ENCODE measurements at regions not wholly inside any gene's neighbourhood (a gene's known extent, or its start where the extent isn't known, plus 50 kb on each side); places are given as distances from the start of the nearest gene placed in this dataset.

DNA sequence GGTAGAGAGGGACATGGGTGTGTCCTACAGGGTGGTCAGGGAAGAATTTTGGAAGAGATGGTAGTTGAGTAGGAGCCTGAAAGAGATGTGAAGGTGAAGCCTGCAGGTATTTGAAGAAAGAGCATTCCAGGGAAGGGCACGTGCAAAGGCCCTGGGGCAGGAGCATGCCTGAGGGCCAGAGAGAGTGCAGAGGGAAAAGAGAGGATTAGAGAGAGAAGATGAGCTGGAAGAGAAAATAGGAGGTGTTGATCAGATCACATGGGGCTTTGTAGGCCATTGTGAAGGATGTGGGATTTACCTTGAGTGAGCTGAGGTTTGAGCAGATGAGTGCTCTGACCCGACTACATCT lies 455.0 kb downstream of the HAPSTR1 start:
- H2AFZ ChIP-seq (ENCODE audit: low read length) = no peak overlapping the region
- H3K9me3 ChIP-seq (ENCODE audit: low read length) = no peaks in the 10 kb centered on the region
- no peaks in the 10 kb centered on the region for H4K20me1 ChIP-seq (ENCODE audit: insufficient read depth, low read depth, low read length)
- H3K4me1 ChIP-seq (ENCODE audit: low read length) = no peaks in the 10 kb centered on the region
- H3K79me2 ChIP-seq (ENCODE audit: low read length) = no peaks in the 10 kb centered on the region
- H3K9ac ChIP-seq (ENCODE audit: low read length) = no peak overlapping the region
- H3K4me2 ChIP-seq (ENCODE audit: low read depth, low read length, poor library complexity, severe bottlenecking) = no peak overlapping the region
- no peaks in the 10 kb centered on the region; the same call in 1 of the 2 replicates for H3K27me3 ChIP-seq (ENCODE audit: low read length)
- H3K9me2 ChIP-seq (replicated peaks; ENCODE audit: insufficient read depth, low read length) = no peaks in the 10 kb centered on the region
- no peak overlapping the region for H3K27ac ChIP-seq (ENCODE audit: low read length)
- DNase-seq = no peak
- H3K4me3 ChIP-seq (ENCODE audit: low read length) = no peak overlapping the region
- no peaks in the 10 kb centered on the region for H3K36me3 ChIP-seq (ENCODE audit: insufficient read depth, low read length)

DNA sequence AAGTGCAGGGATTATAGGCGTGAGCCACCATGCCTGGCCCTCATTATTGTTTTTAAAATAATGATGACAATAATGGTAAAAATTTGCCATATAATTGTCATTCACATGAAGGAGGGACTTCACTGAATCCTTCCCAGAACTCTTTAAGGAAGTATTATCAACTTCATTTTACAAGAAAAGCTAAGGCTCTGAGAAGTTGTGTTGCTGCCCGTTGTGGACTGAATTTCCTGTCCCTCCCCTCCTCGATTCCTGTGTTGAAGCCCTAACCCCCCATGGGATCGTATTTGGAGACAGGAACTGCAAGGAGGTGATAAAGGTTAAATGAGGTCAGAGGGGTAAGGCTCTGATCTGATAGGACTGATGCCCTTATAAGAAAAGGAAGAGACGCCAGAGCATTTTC lies 458.0 kb downstream of the HAPSTR1 start:
- H3K27me3 ChIP-seq (ENCODE audit: low read length) = no peaks in the 10 kb centered on the region; the same call in 1 of the 2 replicates
- no peaks in the 10 kb centered on the region for H3K9me3 ChIP-seq (ENCODE audit: low read length)
- H3K4me1 ChIP-seq (ENCODE audit: low read length) = no peaks in the 10 kb centered on the region
- DNase-seq = no peak
- H2AFZ ChIP-seq (ENCODE audit: low read length) = no peak overlapping the region
- no peaks in the 10 kb centered on the region for H3K9me2 ChIP-seq (replicated peaks; ENCODE audit: insufficient read depth, low read length)
- H3K4me2 ChIP-seq (ENCODE audit: low read depth, low read length, poor library complexity, severe bottlenecking) = no peak overlapping the region
- no peak overlapping the region for H3K4me3 ChIP-seq (ENCODE audit: low read length)
- H3K27ac ChIP-seq (ENCODE audit: low read length) = no peak overlapping the region
- H4K20me1 ChIP-seq (ENCODE audit: insufficient read depth, low read depth, low read length) = no peaks in the 10 kb centered on the region
- H3K36me3 ChIP-seq (ENCODE audit: insufficient read depth, low read length) = no peaks in the 10 kb centered on the region
- no peaks in the 10 kb centered on the region for H3K79me2 ChIP-seq (ENCODE audit: low read length)
- no peak overlapping the region for H3K9ac ChIP-seq (ENCODE audit: low read length)

DNA sequence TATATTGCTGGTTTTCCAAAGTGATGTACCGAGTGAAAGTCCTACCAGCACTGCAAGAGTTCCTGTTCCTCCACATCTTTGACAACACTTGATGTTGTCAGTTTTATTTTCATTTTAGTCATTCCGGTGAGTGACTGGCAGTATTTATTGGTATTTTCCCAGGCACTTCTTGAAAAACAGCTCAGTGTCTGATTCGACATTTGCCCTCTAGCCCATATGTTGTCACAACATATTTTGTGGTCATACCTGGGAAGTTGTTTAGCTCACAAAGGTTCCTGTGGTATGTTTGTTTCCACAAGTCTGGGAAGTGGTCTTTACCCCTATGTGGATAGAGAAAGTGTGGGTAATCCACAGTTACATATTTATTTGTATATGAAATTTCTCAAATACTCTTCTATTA lies 463.6 kb downstream of the HAPSTR1 start:
- no peaks in the 10 kb centered on the region for H3K9me2 ChIP-seq (replicated peaks; ENCODE audit: insufficient read depth, low read length)
- H3K27me3 ChIP-seq (ENCODE audit: low read length) = no peaks in the 10 kb centered on the region; the same call in 1 of the 2 replicates
- DNase-seq = no peak
- H4K20me1 ChIP-seq (ENCODE audit: insufficient read depth, low read depth, low read length) = no peaks in the 10 kb centered on the region
- H3K9ac ChIP-seq (ENCODE audit: low read length) = no peak overlapping the region
- no peak overlapping the region for H3K27ac ChIP-seq (ENCODE audit: low read length)
- no peaks in the 10 kb centered on the region for H3K9me3 ChIP-seq (ENCODE audit: low read length)
- no peak overlapping the region for H3K4me3 ChIP-seq (ENCODE audit: low read length)
- no peak overlapping the region for H2AFZ ChIP-seq (ENCODE audit: low read length)
- no peak overlapping the region for H3K4me2 ChIP-seq (ENCODE audit: low read depth, low read length, poor library complexity, severe bottlenecking)
- no peaks in the 10 kb centered on the region for H3K79me2 ChIP-seq (ENCODE audit: low read length)
- no peaks in the 10 kb centered on the region for H3K36me3 ChIP-seq (ENCODE audit: insufficient read depth, low read length)
- H3K4me1 ChIP-seq (ENCODE audit: low read length) = no peaks in the 10 kb centered on the region

DNA sequence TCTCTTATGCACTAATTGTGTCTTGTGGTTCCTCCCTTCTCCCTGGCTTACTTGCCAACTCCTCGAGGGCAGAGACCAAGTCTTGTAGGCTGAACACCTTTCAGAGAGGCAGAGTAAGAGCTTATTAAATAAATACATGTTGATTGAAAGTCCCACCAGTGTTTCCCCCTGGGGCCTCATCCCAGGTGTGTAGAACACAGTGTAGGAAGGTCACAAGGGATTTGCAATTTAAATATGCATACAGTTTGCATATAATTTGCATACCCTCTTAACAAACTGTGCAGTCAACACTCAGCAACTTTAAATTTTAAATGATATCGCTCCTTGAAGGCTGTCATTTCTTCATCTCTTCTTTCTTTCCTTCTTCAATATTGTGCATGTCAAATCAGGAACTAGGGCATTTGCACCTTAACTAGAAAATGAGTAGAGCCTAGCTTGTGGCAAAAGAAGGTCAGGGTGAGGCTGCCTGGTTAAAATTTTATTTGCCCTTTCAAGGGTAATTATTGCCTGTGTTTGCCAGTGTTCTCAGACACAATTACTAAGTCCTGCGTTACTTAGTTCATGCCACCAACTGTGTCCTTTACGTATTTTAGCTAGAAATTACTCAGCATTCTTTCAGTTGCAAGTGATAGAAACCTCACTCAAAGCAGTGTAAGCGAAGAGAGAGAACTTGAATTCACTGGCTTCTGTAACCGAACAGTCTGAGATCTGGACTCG lies 465.7 kb downstream of the HAPSTR1 start:
- no peaks in the 10 kb centered on the region for H3K9me3 ChIP-seq (ENCODE audit: low read length)
- no peak overlapping the region for H3K4me2 ChIP-seq (ENCODE audit: low read depth, low read length, poor library complexity, severe bottlenecking)
- no peak overlapping the region for H2AFZ ChIP-seq (ENCODE audit: low read length)
- H4K20me1 ChIP-seq (ENCODE audit: insufficient read depth, low read depth, low read length) = no peaks in the 10 kb centered on the region
- H3K9me2 ChIP-seq (replicated peaks; ENCODE audit: insufficient read depth, low read length) = no peaks in the 10 kb centered on the region
- no peak overlapping the region for H3K9ac ChIP-seq (ENCODE audit: low read length)
- no peaks in the 10 kb centered on the region for H3K79me2 ChIP-seq (ENCODE audit: low read length)
- H3K4me1 ChIP-seq (ENCODE audit: low read length) = no peaks in the 10 kb centered on the region
- no peak for DNase-seq
- no peaks in the 10 kb centered on the region for H3K36me3 ChIP-seq (ENCODE audit: insufficient read depth, low read length)
- no peak overlapping the region for H3K4me3 ChIP-seq (ENCODE audit: low read length)
- H3K27me3 ChIP-seq (ENCODE audit: low read length) = no peaks in the 10 kb centered on the region
- no peak overlapping the region for H3K27ac ChIP-seq (ENCODE audit: low read length)

DNA sequence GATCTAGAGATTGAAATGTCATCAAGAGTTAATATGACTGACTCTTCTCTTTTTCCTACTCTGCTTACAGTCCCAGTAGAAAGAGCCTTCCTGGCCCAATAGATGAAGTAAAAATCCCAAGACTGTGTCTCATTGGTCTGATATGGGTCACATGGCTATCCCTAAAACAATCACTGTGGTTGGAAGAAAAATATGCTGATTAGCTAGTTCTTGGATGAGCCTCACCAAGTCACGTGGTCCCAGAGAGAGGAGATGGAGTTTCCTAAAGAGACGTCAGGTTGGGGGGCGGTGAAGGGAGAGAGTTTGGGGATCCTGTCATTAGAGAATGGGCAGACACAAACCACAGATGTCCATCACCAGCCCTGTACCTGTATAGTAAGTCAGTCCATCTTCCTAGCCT lies 466.3 kb downstream of the HAPSTR1 start:
- Histone ChIP-seq H3K27me3 (ENCODE audit: low read length) (no peaks in the 10 kb centered on the region), H3K36me3 (ENCODE audit: insufficient read depth, low read length) (no peaks in the 10 kb centered on the region), H3K9me2 (replicated peaks; ENCODE audit: insufficient read depth, low read length) (no peaks in the 10 kb centered on the region), H3K4me3 (ENCODE audit: low read length) (no peak overlapping the region), H4K20me1 (ENCODE audit: insufficient read depth, low read depth, low read length) (no peaks in the 10 kb centered on the region), H3K4me1 (ENCODE audit: low read length) (no peaks in the 10 kb centered on the region), H3K9me3 (ENCODE audit: low read length) (no peaks in the 10 kb centered on the region), H3K9ac (ENCODE audit: low read length) (no peak overlapping the region), H3K27ac (ENCODE audit: low read length) (no peak overlapping the region), H2AFZ (ENCODE audit: low read length) (no peak overlapping the region), H3K4me2 (ENCODE audit: low read depth, low read length, poor library complexity, severe bottlenecking) (no peak overlapping the region), H3K79me2 (ENCODE audit: low read length) (no peaks in the 10 kb centered on the region)
- DNase-seq = no peak

DNA sequence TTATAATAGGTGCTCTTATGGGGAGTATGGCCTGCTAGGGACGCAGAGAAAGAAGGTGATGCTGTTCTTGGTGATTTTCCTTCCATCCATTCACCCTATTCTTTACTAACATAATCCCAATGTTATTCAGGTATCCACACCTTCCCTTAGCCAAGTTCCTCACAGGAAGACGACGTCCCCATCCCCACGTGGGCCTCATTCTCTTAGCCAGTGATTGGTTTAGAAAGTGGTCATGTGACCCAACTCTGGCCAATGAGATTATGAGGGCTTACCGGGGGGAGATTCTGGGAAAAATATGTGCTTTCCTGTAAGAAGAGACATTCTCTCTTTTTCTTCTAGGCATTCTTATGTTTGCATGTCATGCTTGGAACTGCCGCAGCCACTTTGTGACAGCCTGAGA lies 474.7 kb downstream of the HAPSTR1 start:
- Histone ChIP-seq H3K79me2 (ENCODE audit: low read length) (no peaks in the 10 kb centered on the region), H3K27ac (ENCODE audit: low read length) (no peak overlapping the region), H3K9ac (ENCODE audit: low read length) (no peak overlapping the region), H3K36me3 (ENCODE audit: insufficient read depth, low read length) (no peaks in the 10 kb centered on the region), H3K9me3 (ENCODE audit: low read length) (no peaks in the 10 kb centered on the region), H3K27me3 (ENCODE audit: low read length) (no peaks in the 10 kb centered on the region), H3K4me1 (ENCODE audit: low read length) (no peaks in the 10 kb centered on the region), H3K4me2 (ENCODE audit: low read depth, low read length, poor library complexity, severe bottlenecking) (no peak overlapping the region), H3K4me3 (ENCODE audit: low read length) (no peak overlapping the region), H3K9me2 (replicated peaks; ENCODE audit: insufficient read depth, low read length) (no peaks in the 10 kb centered on the region; the same call in 1 of the 2 replicates), H4K20me1 (ENCODE audit: insufficient read depth, low read depth, low read length) (no peaks in the 10 kb centered on the region), H2AFZ (ENCODE audit: low read length) (no peak overlapping the region)
- DNase-seq = no peak

DNA sequence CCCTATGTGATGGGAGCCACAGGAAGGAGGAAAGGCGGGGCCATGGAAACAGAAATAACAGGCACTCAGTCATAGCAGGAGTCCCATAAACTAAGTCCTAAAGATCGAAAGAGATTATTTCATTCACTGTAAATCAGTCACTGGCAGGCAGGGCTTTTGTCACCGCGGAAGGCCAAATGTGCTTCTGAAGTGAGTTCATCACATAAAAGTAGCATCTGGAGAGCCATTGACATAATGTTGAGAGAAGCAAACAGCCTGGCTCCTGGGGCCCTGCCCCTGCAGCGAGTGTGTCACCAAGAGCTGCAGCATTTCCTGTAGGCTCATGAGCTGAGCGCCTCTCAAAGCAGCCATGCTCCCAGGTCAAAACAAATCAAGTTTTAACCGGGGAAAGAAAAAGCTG lies 476.2 kb downstream of the HAPSTR1 start:
- Histone ChIP-seq H3K27ac (ENCODE audit: low read length) (no peak overlapping the region), H3K9ac (ENCODE audit: low read length) (no peak overlapping the region), H2AFZ (ENCODE audit: low read length) (no peak overlapping the region), H3K36me3 (ENCODE audit: insufficient read depth, low read length) (no peaks in the 10 kb centered on the region), H4K20me1 (ENCODE audit: insufficient read depth, low read depth, low read length) (no peaks in the 10 kb centered on the region), H3K9me2 (replicated peaks; ENCODE audit: insufficient read depth, low read length) (no peaks in the 10 kb centered on the region; the same call in 1 of the 2 replicates), H3K4me1 (ENCODE audit: low read length) (no peaks in the 10 kb centered on the region), H3K4me2 (ENCODE audit: low read depth, low read length, poor library complexity, severe bottlenecking) (no peak overlapping the region), H3K4me3 (ENCODE audit: low read length) (no peak overlapping the region), H3K79me2 (ENCODE audit: low read length) (no peaks in the 10 kb centered on the region), H3K9me3 (ENCODE audit: low read length) (no peaks in the 10 kb centered on the region), H3K27me3 (ENCODE audit: low read length) (no peaks in the 10 kb centered on the region)
- DNase-seq = no peak

DNA sequence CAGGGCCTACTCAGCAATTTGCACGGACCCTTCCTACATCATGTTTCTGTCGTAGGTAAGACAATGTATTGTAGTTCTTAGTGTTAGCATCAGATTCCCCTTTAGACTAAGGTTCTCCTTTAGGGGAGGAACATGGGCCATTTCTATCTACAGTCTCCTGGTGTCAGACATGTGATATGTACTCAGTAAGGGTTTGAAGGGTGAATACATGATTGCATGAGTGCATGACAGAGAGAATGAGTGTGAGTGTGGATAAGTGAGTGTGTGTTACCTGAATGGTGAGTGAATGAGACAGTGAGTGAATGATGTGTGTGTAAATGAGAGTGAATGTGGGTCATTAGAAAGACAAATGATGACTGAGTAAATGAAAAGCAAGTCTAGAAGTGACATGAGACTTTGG lies 476.8 kb downstream of the HAPSTR1 start:
- Histone ChIP-seq H3K4me2 (ENCODE audit: low read depth, low read length, poor library complexity, severe bottlenecking) (no peak overlapping the region), H3K36me3 (ENCODE audit: insufficient read depth, low read length) (no peaks in the 10 kb centered on the region), H2AFZ (ENCODE audit: low read length) (no peak overlapping the region), H3K9ac (ENCODE audit: low read length) (no peak overlapping the region), H3K79me2 (ENCODE audit: low read length) (no peaks in the 10 kb centered on the region), H3K4me3 (ENCODE audit: low read length) (no peak overlapping the region), H3K9me2 (replicated peaks; ENCODE audit: insufficient read depth, low read length) (no peaks in the 10 kb centered on the region; the same call in 1 of the 2 replicates), H3K9me3 (ENCODE audit: low read length) (no peaks in the 10 kb centered on the region), H4K20me1 (ENCODE audit: insufficient read depth, low read depth, low read length) (no peaks in the 10 kb centered on the region), H3K27ac (ENCODE audit: low read length) (no peak overlapping the region), H3K4me1 (ENCODE audit: low read length) (no peaks in the 10 kb centered on the region), H3K27me3 (ENCODE audit: low read length) (no peaks in the 10 kb centered on the region)
- DNase-seq = no peak
